KMS-11 (cell line): ENCODE measurements at regions not wholly inside any gene's neighbourhood (a gene's known extent, or its start where the extent isn't known, plus 50 kb on each side); places are given as distances from the start of the nearest gene placed in this dataset.

Experiments used
- H2AFZ ChIP-seq: fragments of 200-600 bp; sonication (generic); 2 replicates; pipeline ENCODE4 v1.6.1; 2016; ENCODE audit warnings: antibody characterized with exemption, mixed run types, low read depth
- H3K27ac ChIP-seq: fragments of 200-600 bp; sonication (generic); 2 replicates; pipeline ENCODE4 v1.6.1; 2016; ENCODE audit warnings: mild to moderate bottlenecking, mixed run types
- H3K27me3 ChIP-seq: fragments of 200-600 bp; sonication (generic); 2 replicates; pipeline ENCODE4 v1.6.1; 2017; ENCODE audit warnings: mild to moderate bottlenecking, low read depth, mixed run types, moderate library complexity; ENCODE audit not compliant: insufficient read depth
- H3K36me3 ChIP-seq: fragments of 200-600 bp; sonication (generic); 2 replicates; pipeline ENCODE4 v1.6.1; 2017; ENCODE audit warnings: mild to moderate bottlenecking, mixed run types; ENCODE audit not compliant: insufficient read depth
- H3K4me1 ChIP-seq: fragments of 200-600 bp; sonication (generic); 2 replicates; pipeline ENCODE4 v1.6.1; 2016; ENCODE audit warnings: mild to moderate bottlenecking, low read depth, mixed run types; ENCODE audit not compliant: poor library complexity, severe bottlenecking
- H3K4me2 ChIP-seq: fragments of 200-600 bp; sonication (generic); 2 replicates; pipeline ENCODE4 v1.7.0; 2016; ENCODE audit warnings: mild to moderate bottlenecking, mixed run types
- H3K4me3 ChIP-seq: fragments of 200-600 bp; sonication (generic); IDR thresholded peaks from 2 replicates; pipeline ENCODE4 v1.6.1; 2017; ENCODE audit warnings: low read depth, low read length, mixed read lengths; ENCODE audit not compliant: insufficient read depth
- H3K79me2 ChIP-seq: fragments of 200-600 bp; sonication (generic); 2 replicates; pipeline ENCODE4 v1.6.1; 2016; ENCODE audit warnings: low read depth, mixed run types; ENCODE audit not compliant: insufficient read depth
- H3K9ac ChIP-seq: fragments of 200-600 bp; sonication (generic); 2 replicates; pipeline ENCODE4 v1.6.1; 2016; ENCODE audit warnings: mild to moderate bottlenecking, mixed run types
- H4K20me1 ChIP-seq: fragments of 200-600 bp; sonication (generic); 2 replicates; pipeline ENCODE4 v1.6.1; 2016; ENCODE audit warnings: mild to moderate bottlenecking, mixed run types; ENCODE audit not compliant: insufficient read depth
- CTCF ChIP-seq: fragments of 200-600 bp; sonication (generic); conservative IDR thresholded peaks from 2 replicates; pipeline ENCODE4 v1.6.1; 2017; ENCODE audit warnings: low read depth, mild to moderate bottlenecking, antibody characterized with exemption, low read length, moderate library complexity, mixed read lengths

GRCh38 chr18:65995206-65995605 lies 244.4 kb downstream of the CDH7 start:
- H3K79me2 ChIP-seq: no peaks in the 10 kb centered on the region
- H3K4me1 ChIP-seq: peaks cover 10% of the 10 kb centered on the region
- no peak overlapping the region for H3K9ac ChIP-seq
- no peaks in the 10 kb centered on the region for H3K27me3 ChIP-seq
- no peak for TF ChIP-seq CTCF
- H3K27ac ChIP-seq: no peak overlapping the region
- H2AFZ ChIP-seq: no peak overlapping the region
- no peak overlapping the region for H3K4me3 ChIP-seq
- H3K4me2 ChIP-seq: no peak overlapping the region
- H4K20me1 ChIP-seq: no peaks in the 10 kb centered on the region
- H3K36me3 ChIP-seq: no peaks in the 10 kb centered on the region

DNA sequence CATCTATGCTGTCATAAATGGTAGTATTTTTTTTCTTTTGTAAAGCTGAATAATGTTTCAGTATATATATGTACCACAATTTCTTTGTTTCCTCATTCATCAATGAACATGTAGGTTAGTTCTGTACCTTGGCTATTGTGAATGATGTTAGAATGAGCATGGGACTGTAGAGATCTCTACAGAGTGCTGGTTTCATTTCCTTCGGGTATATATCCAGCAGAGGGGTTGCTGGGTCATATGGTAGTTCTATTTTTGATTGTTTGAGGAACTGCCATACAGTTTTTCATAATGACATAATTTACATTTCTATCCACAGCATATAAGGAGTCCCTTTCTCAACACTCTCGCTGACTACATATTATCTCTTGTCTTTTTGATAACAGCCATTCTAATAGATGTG lies 243.5 kb downstream of the CDH7 start:
- no peak overlapping the region for H3K4me3 ChIP-seq
- H3K4me2 ChIP-seq: no peak overlapping the region
- H3K36me3 ChIP-seq: no peaks in the 10 kb centered on the region
- no peaks in the 10 kb centered on the region for H4K20me1 ChIP-seq
- no peaks in the 10 kb centered on the region for H3K27me3 ChIP-seq
- H3K9ac ChIP-seq: no peak overlapping the region
- no peak overlapping the region for H2AFZ ChIP-seq
- peaks cover 10% of the 10 kb centered on the region for H3K4me1 ChIP-seq
- no peak overlapping the region for H3K27ac ChIP-seq
- H3K79me2 ChIP-seq: no peaks in the 10 kb centered on the region
- no peak for TF ChIP-seq CTCF

- Histone ChIP-seq H3K4me2 (no peak overlapping the region), H3K79me2 (no peaks in the 10 kb centered on the region), H3K4me1 (peaks cover 10% of the 10 kb centered on the region), H3K27me3 (no peaks in the 10 kb centered on the region), H3K36me3 (no peaks in the 10 kb centered on the region), H3K4me3 (no peak overlapping the region), H4K20me1 (no peaks in the 10 kb centered on the region), H3K27ac (no peak overlapping the region), H3K9ac (no peak overlapping the region), H2AFZ (no peak overlapping the region)
- no peak for TF ChIP-seq CTCF
These were observed 240.3 kb downstream of the CDH7 start for GRCh38 chr18:65990944-65991708.

DNA sequence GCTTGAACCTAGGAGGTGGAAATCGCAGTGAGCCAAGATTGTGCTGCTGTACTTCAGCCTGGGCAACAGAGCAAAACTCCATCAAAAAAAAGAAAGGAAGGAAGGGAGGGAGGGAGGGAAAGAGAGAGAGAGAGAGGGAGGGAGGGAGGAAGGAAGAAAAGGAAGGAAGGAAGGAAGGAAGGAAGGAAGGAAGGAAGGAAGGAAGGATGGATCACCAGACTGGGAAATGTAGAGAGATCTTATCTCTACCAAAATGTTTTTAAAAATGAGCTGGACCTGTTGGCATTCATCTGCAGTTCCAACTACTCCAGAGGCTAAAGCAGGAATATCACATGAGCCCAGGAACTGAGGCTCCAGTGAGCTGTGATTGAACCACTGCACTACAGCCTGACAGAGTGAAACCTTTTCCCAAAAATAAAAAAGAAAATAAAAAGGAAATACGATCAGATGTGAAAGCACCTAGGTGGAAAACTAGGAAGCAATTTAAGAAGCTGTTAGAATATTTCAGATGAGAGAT lies 239.4 kb downstream of the CDH7 start:
- Histone ChIP-seq H2AFZ (no peak overlapping the region), H3K79me2 (no peaks in the 10 kb centered on the region), H4K20me1 (no peaks in the 10 kb centered on the region), H3K4me3 (no peak overlapping the region), H3K36me3 (no peaks in the 10 kb centered on the region), H3K4me2 (no peak overlapping the region), H3K27me3 (no peaks in the 10 kb centered on the region), H3K9ac (no peak overlapping the region), H3K4me1 (peaks cover 10% of the 10 kb centered on the region), H3K27ac (no peak overlapping the region)
- no peak for TF ChIP-seq CTCF
